GM13977 (cell line): ENCODE measurements at regions not wholly inside any gene's neighbourhood (a gene's known extent, or its start where the extent isn't known, plus 50 kb on each side); places are given as distances from the start of the nearest gene placed in this dataset.

Experiments used
- DNase-seq: peaks from one replicate; pipeline ENCODE4 v3.0.0; 2012; ENCODE audit warnings: low spot score
- in situ Hi-C: fragments of 300-500 bp; cut with MboI; formaldehyde crosslinking; loops from one replicate; pipeline ENCODE4 v1.12.0; 2022; ENCODE audit warnings: low sequenced_read_pairs, low pct_unique_long_range_greater_than_20kb, mixed read lengths, inconsistent platforms; ENCODE audit not compliant: unreplicated experiment
- TF ChIP-seq, protein P1 (sequence below): IDR thresholded peaks from 2 replicates; pipeline ENCODE4 v1.5.1; 2012; ENCODE audit warnings: mild to moderate bottlenecking, control low read depth; ENCODE audit not compliant: insufficient read depth; ENCODE audit errors: extremely low read depth, missing control alignments

DNA sequence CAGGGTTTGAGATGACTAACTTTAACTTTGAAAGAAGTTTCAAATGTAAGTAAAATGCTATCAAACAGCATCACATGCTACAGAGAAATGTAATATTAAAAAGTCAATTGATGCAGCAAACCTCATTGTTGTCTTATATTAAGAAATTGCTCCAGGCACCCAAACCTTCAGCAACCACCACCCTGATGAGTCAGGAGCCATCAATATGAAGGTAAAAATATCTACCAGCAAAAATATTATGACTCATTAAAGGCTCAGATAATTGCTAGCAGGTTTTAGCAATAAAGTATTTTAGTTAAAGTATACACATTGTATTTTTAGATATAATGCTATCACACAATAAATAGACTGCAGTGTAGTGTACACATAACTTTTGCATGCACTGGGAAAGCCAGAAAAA is 746.3 kb downstream of the ZPLD1 start:
- no peak for DNase-seq
- TF ChIP-seq, protein P1, sequence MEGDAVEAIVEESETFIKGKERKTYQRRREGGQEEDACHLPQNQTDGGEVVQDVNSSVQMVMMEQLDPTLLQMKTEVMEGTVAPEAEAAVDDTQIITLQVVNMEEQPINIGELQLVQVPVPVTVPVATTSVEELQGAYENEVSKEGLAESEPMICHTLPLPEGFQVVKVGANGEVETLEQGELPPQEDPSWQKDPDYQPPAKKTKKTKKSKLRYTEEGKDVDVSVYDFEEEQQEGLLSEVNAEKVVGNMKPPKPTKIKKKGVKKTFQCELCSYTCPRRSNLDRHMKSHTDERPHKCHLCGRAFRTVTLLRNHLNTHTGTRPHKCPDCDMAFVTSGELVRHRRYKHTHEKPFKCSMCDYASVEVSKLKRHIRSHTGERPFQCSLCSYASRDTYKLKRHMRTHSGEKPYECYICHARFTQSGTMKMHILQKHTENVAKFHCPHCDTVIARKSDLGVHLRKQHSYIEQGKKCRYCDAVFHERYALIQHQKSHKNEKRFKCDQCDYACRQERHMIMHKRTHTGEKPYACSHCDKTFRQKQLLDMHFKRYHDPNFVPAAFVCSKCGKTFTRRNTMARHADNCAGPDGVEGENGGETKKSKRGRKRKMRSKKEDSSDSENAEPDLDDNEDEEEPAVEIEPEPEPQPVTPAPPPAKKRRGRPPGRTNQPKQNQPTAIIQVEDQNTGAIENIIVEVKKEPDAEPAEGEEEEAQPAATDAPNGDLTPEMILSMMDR = no peak
- in situ Hi-C loops = no loop called here

DNA sequence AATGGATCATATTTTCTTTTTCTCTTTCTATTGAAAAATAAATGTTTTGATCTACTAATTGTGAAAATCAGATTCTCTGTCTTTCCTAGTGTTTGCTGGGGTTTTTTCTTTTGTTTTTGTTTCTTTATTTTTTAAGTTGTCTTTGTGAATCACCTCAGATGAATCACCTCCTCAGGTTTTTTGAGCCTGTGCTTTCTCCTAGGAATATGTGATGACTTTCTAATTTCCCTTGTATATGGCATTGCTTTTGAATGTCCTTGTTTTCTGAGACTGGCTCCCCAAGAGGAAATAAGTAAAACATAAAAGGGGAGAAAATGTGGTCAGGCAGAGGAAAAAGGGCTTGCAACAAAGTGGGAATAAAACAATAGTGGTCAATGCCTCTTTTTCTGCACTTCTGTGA is 750.0 kb downstream of the ZPLD1 start:
- no peak for DNase-seq
- in situ Hi-C loops = no loop called here
- TF ChIP-seq, protein P1 = no peak

DNA sequence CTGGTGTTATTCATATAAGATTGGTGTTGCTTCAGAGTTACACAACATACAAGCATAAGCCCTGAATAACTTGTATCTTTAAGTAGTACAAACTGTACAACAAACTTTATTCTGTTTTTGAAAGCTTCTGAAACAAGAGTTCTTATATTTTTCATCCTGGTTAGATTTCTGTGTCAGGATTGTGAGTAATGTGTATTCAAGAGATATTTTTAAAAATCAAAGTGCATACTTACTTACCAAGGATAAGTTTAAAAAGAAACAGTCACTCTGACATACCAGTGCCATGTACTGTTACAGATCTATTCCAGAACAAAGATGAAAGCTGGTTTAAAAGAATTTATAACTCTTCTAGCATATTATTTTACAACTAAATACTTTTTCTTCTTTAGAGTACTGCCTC is 755.1 kb downstream of the ZPLD1 start:
- TF ChIP-seq, protein P1 = no peak
- DNase-seq = no peak
- in situ Hi-C loops = no loop called here

DNA sequence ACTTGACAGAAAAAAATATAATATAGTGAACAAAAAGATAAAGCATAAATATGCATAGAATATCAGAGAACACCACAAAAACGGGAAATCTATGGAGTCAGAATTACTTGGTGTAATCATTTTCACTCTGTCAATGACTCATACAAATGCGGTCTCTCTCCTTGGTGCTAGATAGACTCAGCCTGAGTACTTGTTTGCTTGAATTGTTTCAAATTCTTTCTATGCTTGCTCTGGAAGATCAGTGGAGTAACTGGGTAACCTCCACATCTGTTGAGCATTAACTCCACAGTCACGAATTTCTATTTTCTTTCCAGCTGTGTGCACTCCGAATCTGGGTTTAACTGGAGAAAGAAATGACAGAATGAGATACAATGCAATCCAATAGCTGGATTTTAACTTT is 760.4 kb downstream of the ZPLD1 start:
- TF ChIP-seq, protein P1 = no peak
- in situ Hi-C loops = no loop called here
- DNase-seq = no peak

DNA sequence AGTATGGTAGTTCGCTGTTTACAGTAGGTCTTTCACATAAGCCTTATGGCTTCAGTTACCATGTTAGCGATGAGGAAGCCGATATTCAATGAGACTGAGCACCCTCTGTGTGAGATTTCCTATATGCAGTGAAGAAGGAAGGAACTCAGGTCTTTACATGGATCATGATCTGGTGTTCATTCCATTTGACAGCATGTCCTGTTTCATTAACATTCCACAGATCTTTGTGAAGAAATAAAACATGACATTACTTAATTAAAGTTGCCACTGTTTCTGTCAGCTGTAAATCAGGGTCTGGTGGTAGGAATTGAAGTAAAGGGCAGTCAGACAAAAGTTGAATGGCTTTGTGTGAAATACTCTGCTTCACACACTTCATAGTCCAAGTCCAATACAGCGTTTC is 768.6 kb downstream of the ZPLD1 start:
- TF ChIP-seq, protein P1 = no peak
- DNase-seq = no peak
- in situ Hi-C loops = no loop called here

DNA sequence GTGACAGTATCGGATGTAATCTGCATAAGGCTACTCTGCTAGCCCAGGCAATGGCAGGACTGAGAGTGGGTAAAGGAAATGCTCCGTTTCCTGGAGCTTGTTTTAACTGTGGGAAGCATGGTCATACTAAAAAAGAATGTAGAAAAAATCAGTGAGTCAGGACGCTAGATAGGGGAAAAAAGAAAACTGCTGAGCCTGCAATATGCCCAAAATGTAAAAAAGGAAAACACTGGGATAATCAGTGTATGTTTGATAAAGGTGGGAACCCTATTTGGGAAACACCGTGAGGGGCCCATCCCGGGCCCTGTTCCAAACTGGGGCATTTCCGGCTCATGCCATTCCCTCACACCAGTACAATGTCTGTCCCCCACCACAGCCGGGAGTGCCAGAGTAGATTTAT is 775.8 kb downstream of the ZPLD1 start:
- TF ChIP-seq, protein P1 = no peak
- DNase-seq = no peak
- in situ Hi-C loops = no loop called here

DNA sequence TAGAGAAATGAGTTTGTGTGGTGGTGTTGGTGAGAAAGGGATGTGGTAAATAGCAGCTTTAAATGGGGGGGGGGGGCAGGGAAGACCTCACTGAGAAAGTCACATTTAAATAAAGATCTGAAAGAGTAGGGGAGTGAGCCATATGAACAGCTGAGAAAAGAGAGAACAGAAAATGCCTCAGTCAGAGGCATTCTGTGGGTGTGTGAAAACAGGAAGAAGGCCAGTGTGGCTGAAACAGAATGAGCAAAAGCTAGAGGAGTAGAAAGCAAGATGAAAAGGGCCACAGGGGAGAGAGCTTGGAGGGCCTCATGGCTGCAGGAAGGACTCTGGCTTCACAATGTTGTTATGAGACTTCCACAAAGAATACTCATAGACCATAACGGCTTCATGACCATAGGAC is 783.3 kb downstream of the ZPLD1 start:
- DNase-seq = peak; percentile 65
- in situ Hi-C loops = no loop called here
- TF ChIP-seq, protein P1 = no peak
